H1 (cell line): ENCODE measurements at regions not wholly inside any gene's neighbourhood (a gene's known extent, or its start where the extent isn't known, plus 50 kb on each side); places are given as distances from the start of the nearest gene placed in this dataset.

Source experiments
- CTCF ChIA-PET: fragments of 300-600 bp; sonication (Branson Sonifier 250); formaldehyde crosslinking; loops from one replicate; lab custom pipeline; 2021; ENCODE audit not compliant: partially characterized antibody; lab: Charles Lee
- POLR2A ChIA-PET: fragments of 300-600 bp; sonication (Branson Sonifier 250); formaldehyde crosslinking; loops from one replicate; lab custom pipeline; 2021; ENCODE audit warnings: inconsistent platforms; ENCODE audit not compliant: partially characterized antibody; lab: Charles Lee
- DNase-seq, 2 experiments: peaks; one replicate each; pipeline versions ENCODE4 v3.0.0 to v3.0.0-alpha.2; 2010 to 2022; ENCODE audit warnings: low spot score in 2 of 2, low read depth in 1 of 2, mixed read lengths in 1 of 2
- FAIRE-seq: peaks from 2 replicates; lab custom pipeline; 2011; peaks lifted over from hg19 to GRCh38; lab: Jason Lieb, UNC
- H2AFZ ChIP-seq: 2 replicates; pipeline ENCODE4 v1.8.1; 2012; ENCODE audit warnings: low read length, inconsistent platforms
- H2AK5ac ChIP-seq: 2 replicates; pipeline ENCODE4 v1.6.1; 2013; ENCODE audit warnings: low read depth, low read length
- H2BK120ac ChIP-seq: replicated peaks from 2 replicates; pipeline ENCODE3; 2013; ENCODE audit warnings: low read depth, low read length, inconsistent platforms
- H2BK12ac ChIP-seq: 2 replicates; pipeline ENCODE4 v1.6.1; 2013; ENCODE audit warnings: low read depth, low read length
- H2BK15ac ChIP-seq: 2 replicates; pipeline ENCODE4 v1.6.1; 2013; ENCODE audit warnings: low read length
- H2BK20ac ChIP-seq: 2 replicates; pipeline ENCODE4 v1.6.1; 2013; ENCODE audit warnings: low read length
- H2BK5ac ChIP-seq: 2 replicates; pipeline ENCODE4 v1.6.1; 2013; ENCODE audit warnings: low read depth, low read length
- H3K14ac ChIP-seq: 2 replicates; pipeline ENCODE4 v1.6.1; 2013; ENCODE audit warnings: inconsistent platforms; ENCODE audit not compliant: insufficient read length
- H3K18ac ChIP-seq: 2 replicates; pipeline ENCODE4 v1.6.1; 2013; ENCODE audit warnings: low read length; ENCODE audit errors: extremely low read depth
- H3K23ac ChIP-seq: 2 replicates; pipeline ENCODE4 v1.6.1; 2013; ENCODE audit warnings: inconsistent platforms; ENCODE audit not compliant: insufficient read length
- H3K23me2 ChIP-seq: 2 replicates; pipeline ENCODE4 v1.6.1; 2013; ENCODE audit warnings: low read depth, low read length
- H3K27ac ChIP-seq: 2 replicates; pipeline ENCODE4 v1.6.1; 2011; ENCODE audit warnings: low read depth, low read length, inconsistent platforms
- H3K27me3 ChIP-seq, 4 experiments: replicated peaks in 1 of 4; 1 replicate in 1 of 4; 2 replicates in 3 of 4; pipeline versions ENCODE4 v1.6.1 to v1.8.1; 2011 to 2013; ENCODE audit warnings: low read length in 3 of 4, mild to moderate bottlenecking in 3 of 4, inconsistent platforms in 2 of 4, mixed read lengths in 2 of 4, moderate library complexity in 1 of 4; ENCODE audit not compliant: control insufficient read depth in 3 of 4, insufficient read depth in 3 of 4; ENCODE audit errors: extremely low read depth in 1 of 4
- H3K36me3 ChIP-seq, 4 experiments: 2 replicates each; pipeline versions ENCODE4 v1.6.1 to v1.8.1; 2011 to 2013; ENCODE audit warnings: mild to moderate bottlenecking in 4 of 4, low read length in 3 of 4, moderate library complexity in 2 of 4, control low read depth in 1 of 4, inconsistent platforms in 1 of 4; ENCODE audit not compliant: insufficient read depth in 4 of 4, control insufficient read depth in 2 of 4
- H3K4ac ChIP-seq: replicated peaks from 2 replicates; pipeline ENCODE3; 2013; ENCODE audit warnings: low read length, low read depth, mixed read lengths, inconsistent platforms; ENCODE audit not compliant: insufficient read length
- H3K4me1 ChIP-seq, 4 experiments: replicated peaks in 1 of 4; 1 replicate in 1 of 4; 2 replicates in 3 of 4; pipeline versions ENCODE4 v1.6.1 to v1.8.1; 2011 to 2013; ENCODE audit warnings: low read length in 3 of 4, inconsistent platforms in 2 of 4, mixed read lengths in 1 of 4; ENCODE audit not compliant: insufficient read depth in 4 of 4, control insufficient read depth in 3 of 4
- H3K4me2 ChIP-seq, 2 experiments: 2 replicates each; pipeline versions ENCODE4 v1.6.1 to v1.8.1; 2011 to 2013; ENCODE audit warnings: low read depth in 2 of 2, low read length in 2 of 2, control low read depth in 1 of 2, inconsistent platforms in 1 of 2, mild to moderate bottlenecking in 1 of 2; ENCODE audit not compliant: insufficient read depth in 1 of 2
- H3K4me3 ChIP-seq, 4 experiments: fragments of 200-600, 300-600 bp in 1 of 4; sonication (generic), shearing (Covaris generic), sonication (Bioruptor Twin) in 1 of 4; 2 replicates each; pipeline versions ENCODE4 v1.5.1 to v1.8.1; 2011 to 2016; ENCODE audit warnings: low read length in 4 of 4, low read depth in 3 of 4, control low read depth in 2 of 4, inconsistent platforms in 2 of 4, mild to moderate bottlenecking in 2 of 4, mixed read lengths in 1 of 4, moderate library complexity in 1 of 4; ENCODE audit not compliant: insufficient read depth in 2 of 4; ENCODE audit errors: extremely low read depth in 1 of 4
- H3K56ac ChIP-seq: replicated peaks from 2 replicates; pipeline ENCODE3; 2013; ENCODE audit warnings: low read depth, mild to moderate bottlenecking, mixed read lengths, low read length, inconsistent platforms; ENCODE audit not compliant: insufficient read length
- H3K79me1 ChIP-seq: 2 replicates; pipeline ENCODE4 v1.6.1; 2013; ENCODE audit warnings: low read depth, low read length, control low read depth
- H3K79me2 ChIP-seq, 2 experiments: 2 replicates each; pipeline versions ENCODE4 v1.6.1 to v1.8.1; 2012 to 2013; ENCODE audit warnings: low read length in 2 of 2, mild to moderate bottlenecking in 2 of 2, inconsistent platforms in 1 of 2; ENCODE audit not compliant: insufficient read depth in 2 of 2, control insufficient read depth in 1 of 2
- H3K9ac ChIP-seq, 4 experiments: replicated peaks in 1 of 4; 1 replicate in 1 of 4; 2 replicates in 3 of 4; pipeline versions ENCODE4 v1.6.1 to v1.8.1; 2011 to 2013; ENCODE audit warnings: low read depth in 3 of 4, low read length in 3 of 4, control low read depth in 2 of 4, mild to moderate bottlenecking in 2 of 4, moderate library complexity in 2 of 4, inconsistent platforms in 1 of 4; ENCODE audit errors: extremely low read depth in 1 of 4
- H3K9me3 ChIP-seq, 2 experiments: 2 replicates each; pipeline versions ENCODE4 v1.6.1 to v1.8.1; 2012 to 2013; ENCODE audit warnings: mild to moderate bottlenecking in 2 of 2, moderate library complexity in 2 of 2, control low read depth in 1 of 2, inconsistent platforms in 1 of 2, low read depth in 1 of 2, low read length in 1 of 2, mixed read lengths in 1 of 2; ENCODE audit not compliant: insufficient read depth in 2 of 2
- H4K20me1 ChIP-seq, 2 experiments: replicated peaks in 1 of 2; 2 replicates each; pipeline versions ENCODE3 to v1.8.1; 2011 to 2013; ENCODE audit warnings: inconsistent platforms in 2 of 2, low read length in 2 of 2, mild to moderate bottlenecking in 1 of 2; ENCODE audit not compliant: insufficient read depth in 2 of 2, control insufficient read depth in 1 of 2
- H4K5ac ChIP-seq: 2 replicates; pipeline ENCODE4 v1.6.1; 2013; ENCODE audit warnings: low read length, low read depth, mixed read lengths, inconsistent platforms; ENCODE audit not compliant: insufficient read length
- H4K8ac ChIP-seq: 2 replicates; pipeline ENCODE4 v1.8.0; 2013; ENCODE audit warnings: mild to moderate bottlenecking, moderate library complexity, low read length, inconsistent platforms; ENCODE audit not compliant: insufficient read depth; ENCODE audit errors: extremely low read depth
- H4K91ac ChIP-seq: replicated peaks from 2 replicates; pipeline ENCODE3; 2013; ENCODE audit warnings: low read length, mixed read lengths, inconsistent platforms; ENCODE audit not compliant: insufficient read length
- CHD2 ChIP-seq: IDR thresholded peaks from 2 replicates; pipeline ENCODE4 v1.6.1; 2012; ENCODE audit warnings: low read length, improper control_type of control experiment
- CREB1 ChIP-seq: IDR thresholded peaks from 2 replicates; pipeline ENCODE4 v1.6.1; 2012; ENCODE audit warnings: inconsistent platforms
- KDM4A ChIP-seq: IDR thresholded peaks from one replicate; pipeline ENCODE4 v1.7.1; 2012; ENCODE audit warnings: low read depth, mild to moderate bottlenecking, moderate library complexity, low read length, inconsistent platforms; ENCODE audit not compliant: severe bottlenecking
- NANOG ChIP-seq: IDR thresholded peaks from 2 replicates; pipeline ENCODE4 v1.6.1; 2011; ENCODE audit warnings: low read length, low read depth, mild to moderate bottlenecking, inconsistent platforms; ENCODE audit not compliant: insufficient read depth, poor library complexity, severe bottlenecking
- PHF8 ChIP-seq: fragments of 200-600 bp; sonication (generic); conservative IDR thresholded peaks from 2 replicates; pipeline ENCODE4 v1.7.1; 2012; ENCODE audit warnings: low read depth, mild to moderate bottlenecking, inconsistent platforms, low read length, moderate library complexity
- POLR2AphosphoS5 ChIP-seq: IDR thresholded peaks from 2 replicates; pipeline ENCODE4 v1.6.1; 2011; ENCODE audit warnings: low read depth, low read length
- WGBS, 2 experiments: shearing (Covaris generic) in 1 of 2; methylation state at CpG; one replicate each; pipeline versions ENCODE4 v1.1.6 to v1.1.7; 2013 to 2015; ENCODE audit warnings: low lambda C conversion rate in 2 of 2, mixed read lengths in 2 of 2, inconsistent platforms in 1 of 2, low coverage in 1 of 2, missing lambda C conversion rate in 1 of 2; ENCODE audit not compliant: insufficient replicate concordance in 2 of 2, insufficient coverage in 1 of 2, insufficient read length in 1 of 2; ENCODE audit errors: extremely low coverage in 1 of 2, missing lambda C conversion rate in 1 of 2; 5-methylcytosine and 5-hydroxymethylcytosine counted together
- TF ChIP-seq, protein P1 (sequence below): IDR thresholded peaks from 2 replicates; pipeline ENCODE4 v1.6.1; 2012; ENCODE audit warnings: low read length, inconsistent platforms

DNA sequence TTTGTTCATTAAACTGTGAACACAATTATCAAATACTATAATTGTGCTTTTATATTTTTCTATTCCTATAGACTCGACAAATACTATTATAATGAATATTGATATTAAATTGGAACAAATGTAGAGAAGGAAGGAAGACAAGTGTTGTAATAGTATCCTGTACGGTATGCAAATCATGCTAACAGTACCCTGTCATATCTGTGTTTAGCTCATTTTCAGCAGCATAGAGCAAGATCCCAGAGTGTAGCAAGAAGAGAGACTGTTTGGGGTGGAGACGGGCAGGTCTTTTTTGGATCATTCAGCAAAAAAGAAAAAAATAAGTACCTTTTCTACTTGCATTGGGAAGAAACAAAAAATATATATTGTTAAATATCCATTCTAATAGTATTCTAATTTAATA lies 224.1 kb downstream of the TPRG1 start:
- Histone ChIP-seq H4K20me1 (no peaks in the 10 kb centered on the region), H3K79me2 (no peaks in the 10 kb centered on the region), H2AK5ac (no peak overlapping the region), H3K4me2 (no peak overlapping the region), H3K27ac (no peak overlapping the region), H3K36me3 (no peaks in the 10 kb centered on the region), H3K4me1 (no peaks in the 10 kb centered on the region), H3K79me1 (no peaks in the 10 kb centered on the region), H3K23me2 (no peaks in the 10 kb centered on the region), H2BK15ac (no peak overlapping the region), H2BK20ac (no peak overlapping the region), H3K9me3 (no peaks in the 10 kb centered on the region), H3K23ac (no peak overlapping the region), H3K4ac (no peak overlapping the region), H2BK120ac (no peak overlapping the region), H2BK5ac (no peak overlapping the region), H4K91ac (no peak overlapping the region), H3K14ac (no peak overlapping the region), H2BK12ac (no peak overlapping the region), H3K27me3 (no peaks in the 10 kb centered on the region), H3K56ac (no peak overlapping the region), H4K5ac (no peak overlapping the region), H2AFZ (no peak overlapping the region), H3K4me3 (no peak overlapping the region), H4K8ac (no peak overlapping the region), H3K18ac (no peak overlapping the region), H3K9ac (no peak overlapping the region)
- TF ChIP-seq POLR2AphosphoS5 (no peak), CREB1 (no peak), PHF8 (no peak), KDM4A (no peak), CHD2 (no peak), NANOG (no peak)
- TF ChIP-seq, protein P1, sequence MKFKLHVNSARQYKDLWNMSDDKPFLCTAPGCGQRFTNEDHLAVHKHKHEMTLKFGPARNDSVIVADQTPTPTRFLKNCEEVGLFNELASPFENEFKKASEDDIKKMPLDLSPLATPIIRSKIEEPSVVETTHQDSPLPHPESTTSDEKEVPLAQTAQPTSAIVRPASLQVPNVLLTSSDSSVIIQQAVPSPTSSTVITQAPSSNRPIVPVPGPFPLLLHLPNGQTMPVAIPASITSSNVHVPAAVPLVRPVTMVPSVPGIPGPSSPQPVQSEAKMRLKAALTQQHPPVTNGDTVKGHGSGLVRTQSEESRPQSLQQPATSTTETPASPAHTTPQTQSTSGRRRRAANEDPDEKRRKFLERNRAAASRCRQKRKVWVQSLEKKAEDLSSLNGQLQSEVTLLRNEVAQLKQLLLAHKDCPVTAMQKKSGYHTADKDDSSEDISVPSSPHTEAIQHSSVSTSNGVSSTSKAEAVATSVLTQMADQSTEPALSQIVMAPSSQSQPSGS: no peak
- no peak for DNase-seq
- CTCF ChIA-PET: interaction anchor here (0.9 kb wide), 1 partner anchor 1050 kb away, joined by 4 read pairs; no protein-coding TSS in a partner anchor
- 88% methylated on average over 3 of the region's 3 CpGs; no CpG with 5 or more reads in 1 of the 2 experiments for WGBS, 2 experiments
- POLR2A ChIA-PET: no interaction called here
- no peak for FAIRE-seq
